HG02610 (cell line): ENCODE measurements at regions not wholly inside any gene's neighbourhood (a gene's known extent, or its start where the extent isn't known, plus 50 kb on each side); places are given as distances from the start of the nearest gene placed in this dataset.

Experiments used
- ATAC-seq: cut with Tn5 transposase; IDR thresholded peaks from one replicate; pipeline ENCODE4 v1.9.1; 2021; ENCODE audit warnings: mild to moderate bottlenecking, moderate library complexity; ENCODE audit not compliant: unreplicated experiment

DNA sequence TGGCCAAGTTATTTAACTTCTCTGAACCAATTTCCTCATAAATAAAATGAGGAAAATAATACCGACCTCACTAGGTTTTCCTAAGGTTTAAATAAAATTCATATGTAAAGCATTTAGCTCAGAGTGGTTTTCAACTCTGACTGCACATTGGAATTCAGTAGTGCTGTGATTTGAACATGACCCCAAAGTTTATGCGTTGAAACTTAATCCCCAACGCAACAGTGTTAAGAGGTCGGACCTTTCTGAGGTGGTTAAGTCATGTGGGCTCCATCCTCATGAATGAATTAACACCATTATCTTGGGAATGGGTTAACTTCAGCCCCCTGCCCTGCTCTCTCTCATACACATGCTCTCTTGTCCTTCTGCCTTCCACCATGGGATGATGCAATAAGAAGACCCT is 322.2 kb downstream of the AASDHPPT start:
- ATAC-seq: no peak

DNA sequence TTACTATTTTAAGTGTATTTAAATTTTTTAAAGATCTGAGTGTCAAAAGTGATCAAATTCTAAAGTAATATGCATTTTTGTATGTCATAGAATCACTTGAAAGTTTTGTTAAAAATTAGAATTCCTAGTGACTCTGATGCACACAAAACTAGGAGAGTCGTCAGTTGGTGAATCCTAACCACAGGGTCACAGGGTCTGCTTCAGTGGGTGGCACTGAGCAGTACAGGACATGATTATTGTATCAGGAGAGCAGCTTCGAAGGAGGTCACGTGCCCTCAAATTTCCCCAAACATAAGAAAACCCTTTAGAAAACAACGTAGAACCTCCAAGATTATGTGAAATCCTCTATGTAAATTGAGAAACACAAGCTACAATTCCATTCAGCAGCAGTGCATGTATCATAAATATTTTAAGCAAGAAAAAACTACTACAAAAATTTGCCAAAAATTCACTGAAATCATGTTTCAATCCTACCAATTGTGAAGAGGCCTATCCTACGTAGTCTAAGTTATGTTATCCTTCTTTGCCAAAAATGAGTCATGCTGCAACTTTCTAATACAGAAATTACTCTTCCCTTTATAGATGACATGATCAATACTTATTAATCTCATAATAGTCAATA is 323.6 kb downstream of the AASDHPPT start:
- no peak for ATAC-seq

DNA sequence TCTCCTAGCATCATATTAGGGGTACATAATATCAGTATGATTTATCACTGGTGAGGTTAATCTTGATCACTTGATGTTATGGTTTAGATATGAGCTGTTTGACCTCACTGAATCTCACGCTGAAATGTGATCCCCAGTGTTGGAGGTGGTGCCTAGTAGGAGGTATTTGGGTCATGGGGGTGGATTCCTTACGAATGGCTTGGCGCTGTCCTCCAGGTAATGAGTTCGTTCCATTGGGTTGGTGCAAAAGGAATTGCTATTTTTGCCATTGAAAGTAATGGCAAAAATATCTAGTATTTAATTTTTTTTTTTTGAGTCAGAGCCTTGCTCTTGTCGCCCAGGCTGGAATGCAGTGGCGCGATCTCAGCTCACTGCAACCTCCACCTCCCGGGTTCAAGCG is 326.3 kb downstream of the AASDHPPT start:
- no peak for ATAC-seq

DNA sequence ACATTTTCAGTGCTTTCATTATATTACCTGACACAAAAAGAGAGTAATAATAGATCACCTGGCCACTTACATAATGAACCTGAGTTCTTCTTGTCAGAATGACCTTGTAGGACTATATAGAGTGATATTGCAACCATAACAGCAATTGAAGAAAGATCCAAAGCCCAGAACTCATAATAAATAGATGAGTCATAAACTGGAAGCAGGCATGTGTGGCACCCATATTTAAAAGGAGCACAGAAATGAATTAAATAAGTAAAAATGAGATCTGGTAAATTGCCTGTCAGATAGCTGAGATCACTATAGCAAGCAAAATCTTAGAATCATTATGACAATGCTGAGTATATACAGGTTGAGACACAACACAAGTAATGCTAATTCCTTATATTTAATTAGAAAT is 331.8 kb downstream of the AASDHPPT start:
- ATAC-seq: no peak

DNA sequence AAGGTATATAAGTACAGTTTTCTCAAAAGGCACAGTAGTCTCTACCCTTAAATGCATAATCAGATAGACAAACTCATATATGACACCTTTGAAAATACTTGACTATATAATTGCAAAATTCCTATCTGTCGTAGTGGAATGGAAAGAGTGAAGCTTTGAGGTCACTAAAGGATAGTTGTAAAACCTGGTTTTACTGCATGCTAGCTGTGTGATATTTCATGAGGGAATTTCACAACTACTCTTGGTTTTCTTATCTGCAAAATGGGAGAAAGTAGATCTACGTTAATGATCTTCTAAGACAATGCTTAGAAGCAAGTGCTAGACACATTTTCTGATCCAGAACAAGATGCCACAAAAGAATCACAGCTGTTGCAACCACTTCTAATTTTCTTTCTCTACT is 332.2 kb downstream of the AASDHPPT start:
- no peak for ATAC-seq

DNA sequence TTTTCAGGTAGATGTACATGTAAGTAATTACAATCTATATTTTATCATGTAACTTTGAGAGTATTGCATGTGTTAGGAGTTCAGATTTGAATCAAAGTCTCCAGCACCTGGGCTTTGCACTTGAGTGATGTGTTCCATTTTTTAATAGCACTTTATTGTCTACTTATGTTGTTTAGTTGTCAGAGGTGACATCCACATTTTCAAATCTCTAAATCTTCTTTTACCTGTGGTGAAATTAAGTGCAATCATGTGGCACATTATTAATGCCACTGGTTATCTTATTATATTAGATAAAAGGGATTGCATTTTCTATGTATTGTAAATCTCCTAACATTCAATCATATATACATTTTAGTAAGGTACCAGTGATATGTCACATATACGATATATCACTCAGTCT is 333.4 kb downstream of the AASDHPPT start:
- no peak for ATAC-seq

DNA sequence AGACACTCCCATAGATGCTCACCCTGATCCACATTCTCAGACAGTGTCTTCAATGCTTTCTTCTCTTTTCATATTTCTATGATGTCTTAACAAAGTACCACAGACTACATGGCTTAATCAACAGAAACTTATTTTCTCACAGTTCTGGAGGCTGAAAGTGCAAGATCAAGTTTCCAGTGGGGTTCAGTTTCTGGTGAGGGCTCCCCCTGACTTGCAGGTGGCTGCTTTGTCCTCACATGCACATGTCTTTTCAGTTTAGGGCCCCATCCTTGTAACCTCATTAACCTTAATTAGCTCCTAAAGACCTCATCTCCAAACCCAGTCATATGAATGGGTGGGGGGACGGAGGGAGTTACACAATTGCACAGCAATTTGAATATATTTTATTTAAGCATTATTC is 335.8 kb downstream of the AASDHPPT start:
- no peak for ATAC-seq

DNA sequence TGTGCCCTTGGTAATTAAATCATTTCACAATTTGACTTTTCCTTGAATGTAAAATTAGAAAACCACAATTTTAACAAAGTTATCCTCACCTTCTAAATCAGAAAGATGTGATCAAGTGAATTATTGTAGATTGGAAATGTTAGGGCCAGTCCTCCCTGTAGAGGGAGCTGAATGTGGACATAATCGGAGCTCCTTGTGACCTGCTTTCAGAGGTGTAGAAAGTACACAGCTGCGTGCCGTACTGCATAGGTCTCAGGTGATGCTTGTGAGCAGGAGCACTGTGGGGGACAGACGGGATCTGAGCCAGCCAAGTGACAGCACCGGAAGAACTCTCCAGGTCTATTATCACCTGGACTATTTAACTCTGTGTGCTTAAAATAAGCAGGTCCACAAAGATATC is 338.0 kb downstream of the AASDHPPT start:
- no peak for ATAC-seq

DNA sequence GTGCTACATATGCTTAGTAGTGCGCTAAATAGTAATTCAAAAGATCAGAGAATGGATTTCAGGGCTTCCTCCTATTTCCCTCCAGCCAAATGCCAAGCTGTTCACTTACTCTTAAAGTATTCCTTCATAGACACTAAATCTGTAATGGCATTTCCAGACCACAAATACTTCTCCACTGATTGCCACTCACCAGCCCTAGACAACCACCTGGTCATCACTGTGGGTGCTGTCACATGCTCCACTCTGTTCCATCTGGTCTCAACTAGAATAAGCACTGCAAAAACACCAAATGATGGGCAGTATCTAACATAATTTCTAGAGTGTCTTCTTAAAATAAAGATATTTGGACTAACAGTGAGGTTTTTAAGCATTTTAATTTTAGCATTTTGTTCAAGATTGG is 341.3 kb downstream of the AASDHPPT start:
- no peak for ATAC-seq

DNA sequence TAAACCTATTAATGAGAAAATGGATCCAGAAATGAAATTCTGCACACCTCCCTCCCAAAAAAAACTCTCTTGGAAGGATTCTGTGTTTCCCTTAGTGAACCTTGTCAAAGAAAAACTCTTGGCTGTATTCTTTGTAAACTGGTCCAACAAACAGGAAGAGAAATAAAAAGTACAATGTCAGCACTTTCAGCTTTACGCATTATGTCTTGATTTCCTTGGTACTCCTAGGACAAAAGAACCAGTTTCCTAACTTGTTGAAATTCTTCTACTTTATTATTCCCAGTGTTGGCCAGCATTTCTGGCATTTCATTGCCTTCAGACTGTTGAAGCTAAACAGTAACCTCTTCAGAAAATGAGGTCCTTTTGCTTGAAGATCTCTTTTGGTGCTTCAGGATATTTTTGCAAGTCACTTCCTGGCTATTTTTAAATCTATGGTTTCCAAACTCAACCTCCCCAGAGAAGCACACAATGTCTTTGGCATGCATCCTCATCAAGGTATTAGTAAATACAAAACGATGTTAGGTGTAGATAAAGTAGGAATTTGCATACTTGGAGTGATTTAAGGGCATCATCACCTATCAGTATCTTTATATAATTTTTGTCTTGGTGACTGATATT is 342.7 kb downstream of the AASDHPPT start:
- no peak for ATAC-seq

DNA sequence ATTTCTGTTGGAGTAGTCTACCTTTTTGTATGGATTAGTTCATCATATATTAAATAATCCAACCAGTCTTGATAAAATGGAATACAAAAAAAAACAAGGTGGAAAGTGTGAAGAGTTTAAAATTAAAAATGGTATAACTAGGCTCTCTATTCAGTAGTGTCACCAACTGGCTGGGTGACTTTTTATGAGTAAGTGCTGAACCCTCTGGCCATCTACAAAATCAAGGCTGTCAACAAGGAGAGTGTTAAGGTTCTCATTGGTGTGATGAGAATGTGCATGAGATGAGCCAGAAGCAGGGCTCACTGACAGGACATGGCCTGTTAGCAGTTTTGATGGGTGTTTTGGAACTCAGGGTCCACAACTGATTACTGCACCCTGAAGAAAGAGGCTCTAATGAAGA is 343.2 kb downstream of the AASDHPPT start:
- no peak for ATAC-seq

DNA sequence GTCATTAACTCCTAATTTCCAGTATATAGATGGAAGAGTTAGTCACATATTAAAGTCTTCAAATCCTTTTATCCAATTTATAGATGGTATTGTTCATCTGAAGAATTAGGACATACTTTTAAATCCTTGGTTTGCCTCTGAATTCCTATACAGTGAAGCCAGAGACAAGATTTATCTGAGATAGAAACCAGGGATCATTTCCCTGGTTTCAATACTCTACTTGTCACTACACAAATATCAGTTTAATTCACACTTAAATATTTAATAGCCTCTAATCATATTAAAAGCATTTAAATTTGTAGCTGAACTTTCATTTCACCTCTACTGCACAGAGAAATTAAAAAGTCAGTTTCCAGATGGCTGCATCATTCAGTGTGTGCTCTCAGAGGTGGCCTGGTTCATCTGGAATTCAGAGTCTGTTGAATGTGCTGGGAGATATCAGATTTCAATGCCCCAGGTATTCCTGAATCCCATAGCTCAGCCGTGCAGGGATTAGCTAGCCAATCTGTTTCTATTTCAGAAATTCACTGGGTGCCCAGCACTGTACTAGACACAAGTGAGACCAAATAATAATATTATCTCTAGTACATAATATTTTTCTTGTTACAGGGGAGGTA is 344.3 kb downstream of the AASDHPPT start:
- ATAC-seq: no peak

DNA sequence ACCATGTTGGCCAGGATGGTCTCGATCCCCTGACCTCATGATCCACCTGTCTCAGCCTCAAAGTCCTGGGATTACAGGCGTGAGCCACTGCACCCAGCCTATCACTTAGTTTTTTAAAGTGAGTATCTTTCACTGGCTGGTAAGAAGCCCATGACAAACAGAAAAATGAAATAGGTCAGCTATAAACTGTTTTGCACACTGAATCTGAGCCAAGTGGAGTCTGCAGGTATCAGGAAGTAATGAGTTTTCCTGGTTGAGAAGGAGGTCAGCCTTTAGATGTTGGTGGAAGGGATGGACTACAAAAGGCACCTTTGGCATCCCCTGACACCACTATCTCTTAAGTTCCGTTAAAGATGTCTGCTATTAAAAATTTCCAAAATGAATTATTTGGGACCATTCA is 345.1 kb downstream of the AASDHPPT start:
- ATAC-seq: no peak

DNA sequence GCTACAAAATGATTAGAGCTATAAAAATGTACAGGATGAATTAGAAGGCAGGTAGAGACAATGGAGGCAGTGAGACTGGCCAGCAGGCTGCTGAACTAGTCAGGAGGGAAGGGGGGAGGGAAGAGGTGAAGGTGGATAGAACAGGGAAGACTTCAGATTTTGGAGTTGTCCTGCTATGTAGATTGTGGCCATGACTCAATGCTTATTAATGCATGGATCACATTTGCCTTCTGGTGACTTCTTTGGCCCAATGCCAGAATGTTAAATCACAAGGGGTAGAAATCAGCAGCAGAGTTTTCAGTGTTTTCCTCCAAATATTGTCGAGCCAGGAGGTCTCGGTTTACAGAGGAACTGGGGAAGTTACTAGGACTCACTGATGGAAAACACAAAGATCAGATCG is 346.6 kb downstream of the AASDHPPT start:
- no peak for ATAC-seq

DNA sequence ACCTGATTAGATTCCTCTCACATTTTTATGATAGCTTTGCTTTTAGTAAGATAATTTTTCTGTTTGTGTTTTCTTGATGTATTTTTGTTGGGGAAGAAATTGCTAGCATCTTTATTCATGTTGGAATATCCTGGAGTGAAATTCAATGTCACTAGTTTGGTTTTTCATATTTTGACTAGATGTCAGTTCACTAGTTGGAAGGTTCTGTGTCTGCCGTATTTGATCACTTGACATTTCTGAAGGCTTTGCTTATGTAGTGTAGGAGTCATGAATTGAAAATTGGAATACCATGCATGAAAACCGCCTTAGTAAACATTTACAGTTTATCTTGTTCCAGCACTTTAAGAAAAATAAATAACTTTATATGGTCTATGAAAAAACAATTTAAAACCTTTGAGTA is 348.4 kb downstream of the AASDHPPT start:
- ATAC-seq: no peak

DNA sequence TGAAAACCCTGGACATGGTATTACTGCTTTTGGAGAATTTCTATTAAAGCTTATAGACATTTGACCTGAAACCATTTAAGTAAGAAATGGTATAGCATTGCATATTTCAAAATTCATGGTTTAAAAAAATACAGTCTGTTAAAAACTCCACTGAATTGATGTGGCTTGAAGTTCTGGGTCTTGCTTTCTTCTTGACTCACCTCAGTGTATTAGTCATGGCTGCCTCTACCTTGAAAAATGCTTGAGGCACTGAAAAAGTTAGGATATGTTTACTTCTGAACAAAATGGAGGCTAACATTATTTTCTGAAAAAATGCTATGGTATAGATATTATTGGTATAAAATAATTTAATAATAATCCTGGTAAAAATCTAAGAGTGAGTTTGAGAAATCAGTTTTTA is 349.2 kb downstream of the AASDHPPT start:
- ATAC-seq: no peak

DNA sequence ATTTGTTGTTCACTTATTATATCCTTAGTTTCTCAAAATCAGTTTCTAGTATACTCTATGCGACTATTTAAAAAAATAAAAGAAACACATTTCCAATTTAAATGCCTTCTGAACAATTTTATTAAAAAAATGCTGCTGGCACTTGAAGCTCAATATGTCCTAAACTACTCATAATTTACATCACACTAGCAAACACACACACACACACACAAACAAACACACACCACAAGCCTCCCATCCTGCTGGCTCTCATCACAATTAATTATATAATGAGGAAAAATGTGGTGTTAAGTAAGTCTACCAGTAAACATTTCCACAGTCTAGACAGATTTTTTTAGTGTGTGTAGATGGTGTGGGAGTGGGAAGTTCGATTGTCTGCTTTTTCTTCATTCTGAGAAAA is 350.3 kb downstream of the AASDHPPT start:
- ATAC-seq: no peak

DNA sequence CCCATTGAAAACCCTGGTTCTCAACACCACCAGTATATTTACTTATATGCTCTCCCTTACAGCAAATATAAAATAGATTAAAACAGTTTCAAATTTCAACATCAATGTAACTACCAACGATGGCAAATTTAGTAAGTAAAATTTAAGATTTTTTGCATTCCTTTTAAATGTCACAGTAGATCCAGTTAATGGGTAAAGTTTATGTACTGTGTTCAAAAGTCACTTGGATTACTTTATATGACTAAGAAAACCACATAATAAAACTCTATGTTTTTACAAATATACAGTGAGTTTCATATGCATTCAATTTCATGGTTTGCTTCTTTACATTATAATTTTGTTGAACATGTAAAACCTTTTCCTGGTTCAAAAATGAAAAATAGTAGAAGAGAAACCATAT is 364.6 kb downstream of the AASDHPPT start:
- no peak for ATAC-seq

DNA sequence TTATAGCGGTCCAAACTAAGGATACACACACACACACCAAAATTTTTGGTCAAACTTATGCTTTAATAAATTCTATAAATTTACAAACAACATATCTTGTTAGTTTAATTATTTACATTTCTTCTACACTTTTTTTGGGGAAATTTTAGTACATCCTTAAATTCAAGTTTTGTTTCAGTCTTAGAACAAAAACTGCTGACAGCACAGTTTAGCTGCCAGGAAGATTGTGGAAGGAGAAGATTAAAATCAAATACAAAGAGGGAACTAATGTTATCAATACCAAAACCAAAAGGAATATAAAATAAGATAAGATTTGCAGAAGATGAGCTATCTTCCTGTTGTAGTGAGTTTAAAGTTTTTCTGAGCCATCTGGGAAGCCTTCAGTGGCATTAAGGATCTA is 368.8 kb downstream of the AASDHPPT start:
- no peak for ATAC-seq

DNA sequence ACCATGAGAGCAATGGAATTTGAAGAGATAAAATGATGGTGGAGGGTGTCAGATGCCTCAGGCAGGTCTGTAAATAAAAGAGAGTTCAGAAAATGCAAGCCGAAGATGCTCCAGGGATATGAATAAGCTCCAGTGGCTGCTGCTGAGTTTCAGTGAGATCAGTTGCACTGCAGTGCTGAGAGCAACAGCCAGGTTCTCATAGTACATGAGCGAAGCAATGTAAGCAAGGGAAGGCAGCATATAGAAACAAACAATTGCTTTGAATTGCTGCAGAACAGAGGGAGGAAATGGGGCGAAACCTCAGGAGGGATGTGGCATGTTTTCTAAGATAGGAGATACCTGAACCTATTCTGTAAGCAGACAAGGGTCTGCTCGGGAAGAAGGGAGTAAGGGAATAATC is 369.5 kb downstream of the AASDHPPT start:
- no peak for ATAC-seq

DNA sequence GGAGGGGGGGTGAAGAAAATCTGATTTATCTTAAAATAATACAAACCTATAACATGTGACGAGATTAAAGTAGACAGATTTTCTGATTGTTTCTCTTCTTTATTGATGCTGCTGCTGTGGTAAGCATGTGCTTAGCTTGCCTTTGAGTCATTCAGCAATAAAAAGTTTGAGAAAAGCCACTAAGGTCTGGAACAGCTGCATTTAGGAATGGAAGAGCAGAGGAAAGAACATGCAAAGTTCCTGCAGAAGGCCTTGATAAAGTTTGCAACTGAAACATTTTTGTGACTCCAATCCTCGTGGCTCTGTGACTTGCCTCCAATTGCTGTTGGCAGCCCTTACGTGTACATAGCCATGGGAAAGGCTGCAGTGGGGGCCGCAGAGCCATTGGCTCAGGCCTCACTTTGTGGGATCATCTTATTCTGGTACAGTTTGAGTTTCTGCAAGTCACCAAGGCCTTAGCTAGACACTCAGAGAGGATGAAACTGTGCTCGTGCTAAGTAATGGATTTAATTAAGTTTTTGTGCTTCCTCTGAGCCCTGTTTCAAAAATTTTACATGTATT is 370.2 kb downstream of the AASDHPPT start:
- ATAC-seq: no peak

DNA sequence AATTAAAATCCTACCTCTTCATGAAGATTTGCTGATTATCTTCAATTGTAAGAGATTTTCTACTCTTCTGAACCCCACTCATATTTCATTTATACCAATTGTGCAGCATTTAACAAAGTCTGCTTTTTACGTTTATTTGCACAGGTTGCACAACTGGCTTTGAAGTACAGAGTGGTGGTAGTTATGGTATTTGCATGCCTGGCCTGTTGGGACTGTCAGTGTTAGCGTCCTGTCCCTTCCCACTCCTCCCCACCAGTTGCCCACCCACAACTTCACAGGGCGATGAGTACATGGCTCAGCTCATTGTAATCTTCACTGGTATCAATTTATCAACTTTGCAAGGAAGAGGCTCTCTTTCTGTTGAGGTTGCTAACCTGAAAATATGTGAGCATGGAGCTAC is 372.3 kb downstream of the AASDHPPT start:
- no peak for ATAC-seq
